GM12878 (cell line): ENCODE measurements at regions not wholly inside any gene's neighbourhood (a gene's known extent, or its start where the extent isn't known, plus 50 kb on each side); places are given as distances from the start of the nearest gene placed in this dataset.

Source experiments
- ATAC-seq: fragments of 200-7000 bp; cut with Tn5 transposase; 3 replicates; pipeline ENCODE4 v1.9.1; 2020; ENCODE audit warnings: mild to moderate bottlenecking, moderate library complexity
- BruUV-seq: library from RNA; stranded (reverse); fragments of 400-500 nt; replicated peaks from 2 replicates; lab custom pipeline; 2021; lab: Mats Ljungman, UMichigan
- CTCF ChIA-PET: fragments of 300-600 bp; sonication (Branson Sonifier 250); formaldehyde crosslinking; extraction: SDS; loops from one replicate; lab custom pipeline; 2021; ENCODE audit warnings: inconsistent platforms; lab: Yijun Ruan, JAX
- POLR2A ChIA-PET: fragments of 350-600 bp; formaldehyde crosslinking; extraction: SDS; loops from one replicate; lab custom pipeline; 2021; ENCODE audit warnings: inconsistent platforms; lab: Charles Lee
- RAD21 ChIA-PET: fragments of 300-600 bp; sonication (Branson Sonifier 250); formaldehyde crosslinking; loops from one replicate; lab custom pipeline; 2023; ENCODE audit warnings: antibody characterized with exemption; ENCODE audit not compliant: unreplicated experiment; lab: Charles Lee
- SMC1A ChIA-PET: fragments of 300-600 bp; sonication (Branson Sonifier 250); formaldehyde crosslinking; loops from one replicate; lab custom pipeline; 2023; ENCODE audit not compliant: unreplicated experiment, uncharacterized antibody; lab: Charles Lee
- DNase-seq: peaks from one replicate; pipeline ENCODE4 v3.0.0-alpha.2; 2011; ENCODE audit warnings: low read depth, low spot score
- FAIRE-seq: peaks from 3 replicates; lab custom pipeline; 2011; peaks lifted over from hg19 to GRCh38; lab: Jason Lieb, UNC
- H2AFZ ChIP-seq: 2 replicates; pipeline ENCODE4 v1.6.0; 2011; ENCODE audit warnings: low read depth, low read length, control low read depth; ENCODE audit not compliant: control insufficient read depth
- H3K27ac ChIP-seq: 2 replicates; pipeline ENCODE4 v1.5.1; 2011; ENCODE audit warnings: control low read depth; ENCODE audit not compliant: control insufficient read depth, insufficient read depth
- H3K27me3 ChIP-seq, 2 experiments: replicated peaks in 1 of 2; 2 replicates each; pipeline versions ENCODE4 v1.6.0 to v1.6.1; 2011; ENCODE audit warnings: low read length in 1 of 2; ENCODE audit not compliant: control insufficient read depth in 2 of 2, insufficient read depth in 2 of 2
- H3K36me3 ChIP-seq, 2 experiments: 2 replicates each; pipeline ENCODE4 v1.5.1; 2011; ENCODE audit warnings: low read length in 1 of 2; ENCODE audit not compliant: control insufficient read depth in 2 of 2, insufficient read depth in 2 of 2
- H3K4me1 ChIP-seq: 2 replicates; pipeline ENCODE4 v1.6.1; 2011; ENCODE audit warnings: mild to moderate bottlenecking, low read length, moderate library complexity, mixed read lengths; ENCODE audit not compliant: control insufficient read depth, insufficient read depth
- H3K4me2 ChIP-seq: 2 replicates; pipeline ENCODE4 v1.6.0; 2011; ENCODE audit warnings: control low read depth; ENCODE audit not compliant: control insufficient read depth, insufficient read depth
- H3K4me3 ChIP-seq: fragments of 200-600 bp; sonication (generic); 2 replicates; pipeline ENCODE4 v1.5.1; 2016
- H3K79me2 ChIP-seq: 2 replicates; pipeline ENCODE4 v1.6.0; 2011; ENCODE audit warnings: low read length; ENCODE audit not compliant: control insufficient read depth, insufficient read depth
- H3K9ac ChIP-seq: 2 replicates; pipeline ENCODE4 v1.8.0; 2011; ENCODE audit warnings: low read length, control low read depth, mixed read lengths; ENCODE audit not compliant: control insufficient read depth, insufficient read depth
- H3K9me3 ChIP-seq: replicated peaks from 3 replicates; pipeline ENCODE4 v1.5.1; 2011; ENCODE audit warnings: mild to moderate bottlenecking, low read length; ENCODE audit not compliant: control insufficient read depth, insufficient read depth
- H4K20me1 ChIP-seq: 2 replicates; pipeline ENCODE4 v1.6.0; 2011; ENCODE audit not compliant: control insufficient read depth, insufficient read depth
- BHLHE40 ChIP-seq, 2 experiments: fragments of 450-650 bp in 1 of 2; IDR thresholded peaks; 2 replicates each; pipeline ENCODE4 v1.6.1; 2011 to 2017; ENCODE audit warnings: low read depth in 2 of 2, borderline replicate concordance in 1 of 2, improper control_type of control experiment in 1 of 2, low read length in 1 of 2, mild to moderate bottlenecking in 1 of 2
- E2F4 ChIP-seq: IDR thresholded peaks from 2 replicates; pipeline ENCODE4 v1.6.1; 2012; ENCODE audit warnings: low read depth, low read length, improper control_type of control experiment
- MLLT1 ChIP-seq: fragments of 450-650 bp; IDR thresholded peaks from 2 replicates; pipeline ENCODE4 v1.6.1; 2016; ENCODE audit warnings: mild to moderate bottlenecking
- MYC ChIP-seq: IDR thresholded peaks from 2 replicates; pipeline ENCODE4 v1.6.1; 2011; ENCODE audit warnings: mild to moderate bottlenecking, low read length, moderate library complexity, inconsistent platforms; ENCODE audit not compliant: insufficient read depth, insufficient replicate concordance, insufficient read length, severe bottlenecking
- PAX5 ChIP-seq: IDR thresholded peaks from 2 replicates; pipeline ENCODE4 v1.6.1; 2011; ENCODE audit warnings: low read depth, low read length, borderline replicate concordance
- PBX3 ChIP-seq: IDR thresholded peaks from 2 replicates; pipeline ENCODE4 v1.6.1; 2011; ENCODE audit warnings: mild to moderate bottlenecking, low read depth, low read length, moderate library complexity; ENCODE audit not compliant: insufficient replicate concordance
- POLR2A ChIP-seq: IDR thresholded peaks from 2 replicates; pipeline ENCODE4 v1.6.1; 2011; ENCODE audit warnings: low read depth, mild to moderate bottlenecking, low read length
- PRDM15 ChIP-seq: fragments of 450-650 bp; formaldehyde crosslinking; IDR thresholded peaks from 2 replicates; pipeline ENCODE4 v1.4.0; 2020; ENCODE audit warnings: mild to moderate bottlenecking, moderate library complexity
- RAD21 ChIP-seq: IDR thresholded peaks from 2 replicates; pipeline ENCODE4 v1.6.1; 2011; ENCODE audit warnings: mild to moderate bottlenecking, low read depth, low read length, moderate library complexity; ENCODE audit not compliant: insufficient read depth
- RBBP5 ChIP-seq: fragments of 200-600 bp; sonication (generic); conservative IDR thresholded peaks from 2 replicates; pipeline ENCODE4 v1.6.1; 2016
- TCF7 ChIP-seq: IDR thresholded peaks from 2 replicates; pipeline ENCODE4 v1.6.1; 2014; ENCODE audit warnings: antibody characterized with exemption, borderline replicate concordance
- ZBED1 ChIP-seq: IDR thresholded peaks from 2 replicates; pipeline ENCODE4 v1.6.1; 2016; ENCODE audit warnings: borderline replicate concordance
- ZBTB11 ChIP-seq: fragments of 450-650 bp; formaldehyde crosslinking; IDR thresholded peaks from 2 replicates; pipeline ENCODE4 v1.5.0; 2022; ENCODE audit warnings: mild to moderate bottlenecking, missing genetic modification characterization
- ZNF384 ChIP-seq: IDR thresholded peaks from 2 replicates; pipeline ENCODE4 v1.6.1; 2012; ENCODE audit warnings: low read depth, mild to moderate bottlenecking, low read length, improper control_type of control experiment, borderline replicate concordance
- WGBS: methylation state at CpG from one replicate; pipeline ENCODE4 v1.1.6; 2016; ENCODE audit warnings: low lambda C conversion rate; ENCODE audit not compliant: insufficient replicate concordance, insufficient coverage; ENCODE audit errors: missing lambda C conversion rate; 5-methylcytosine and 5-hydroxymethylcytosine counted together
- in situ Hi-C: fragments of 300-500 bp; cut with MboI; formaldehyde crosslinking; loops from 9 replicates; pipeline ENCODE4 v1.14.3; 2018; ENCODE audit warnings: mixed read lengths
- intact Hi-C: fragments of 100-400 bp; cut with micrococcal nuclease; formaldehyde crosslinking; loops from one replicate; pipeline ENCODE4 v1.14.2; 2022; ENCODE audit not compliant: unreplicated experiment

GRCh38 chr15:29596266-29596665 lies 226.0 kb downstream of the TJP1 start:
- Histone ChIP-seq H3K27me3 (no peaks in the 10 kb centered on the region), H2AFZ (no peak overlapping the region), H3K9me3 (no peaks in the 10 kb centered on the region), H4K20me1 (no peaks in the 10 kb centered on the region), H3K4me2 (no peak overlapping the region), H3K4me1 (no peaks in the 10 kb centered on the region), H3K36me3 (no peaks in the 10 kb centered on the region), H3K27ac (no peak overlapping the region), H3K4me3 (no peak overlapping the region), H3K79me2 (no peaks in the 10 kb centered on the region), H3K9ac (no peak overlapping the region)
- DNase-seq (no peak), FAIRE-seq (no peak), ATAC-seq (no peak)
- BruUV-seq = no TSS peak
- RAD21 ChIA-PET = no interaction called here
- WGBS = 22% methylated on average over 3 of the region's 3 CpGs
- in situ Hi-C loops (no loop called here), intact Hi-C loops (no loop called here)
- POLR2A ChIA-PET = no interaction called here
- SMC1A ChIA-PET = no interaction called here
- CTCF ChIA-PET = no interaction called here
- no peak for TF ChIP-seq ZBTB11 (CRISPR knock-in tag)
- TF ChIP-seq ZNF384 = no peak
- no peak for TF ChIP-seq RAD21
- TF ChIP-seq PBX3 = no peak
- TF ChIP-seq MYC = no peak
- no peak for TF ChIP-seq RBBP5
- TF ChIP-seq BHLHE40 (IDR thresholded peaks at IDR 0.05; ENCODE audit: borderline replicate concordance in 1 of 2, low read depth in 2 of 2, low read length in 1 of 2) = no peak
- TF ChIP-seq PRDM15 = no peak
- no peak for TF ChIP-seq ZBED1
- TF ChIP-seq POLR2A = no peak
- TF ChIP-seq E2F4 = no peak
- no peak for TF ChIP-seq PAX5
- TF ChIP-seq TCF7 = no peak
- no peak for TF ChIP-seq MLLT1
